ENCODE measurements at regions not wholly inside any gene's neighbourhood (a gene's known extent, or its start where the extent isn't known, plus 50 kb on each side); places are given as distances from the start of the nearest gene placed in this dataset.
A peak's percentile ranks its signal among the peaks of the same experiment; 100 is the strongest.
"Not testable (repeated sequence)": the region's sequence is repeated elsewhere in the genome, so short reads cannot be mapped to it uniquely, and the experiment has no call there.

DNA sequence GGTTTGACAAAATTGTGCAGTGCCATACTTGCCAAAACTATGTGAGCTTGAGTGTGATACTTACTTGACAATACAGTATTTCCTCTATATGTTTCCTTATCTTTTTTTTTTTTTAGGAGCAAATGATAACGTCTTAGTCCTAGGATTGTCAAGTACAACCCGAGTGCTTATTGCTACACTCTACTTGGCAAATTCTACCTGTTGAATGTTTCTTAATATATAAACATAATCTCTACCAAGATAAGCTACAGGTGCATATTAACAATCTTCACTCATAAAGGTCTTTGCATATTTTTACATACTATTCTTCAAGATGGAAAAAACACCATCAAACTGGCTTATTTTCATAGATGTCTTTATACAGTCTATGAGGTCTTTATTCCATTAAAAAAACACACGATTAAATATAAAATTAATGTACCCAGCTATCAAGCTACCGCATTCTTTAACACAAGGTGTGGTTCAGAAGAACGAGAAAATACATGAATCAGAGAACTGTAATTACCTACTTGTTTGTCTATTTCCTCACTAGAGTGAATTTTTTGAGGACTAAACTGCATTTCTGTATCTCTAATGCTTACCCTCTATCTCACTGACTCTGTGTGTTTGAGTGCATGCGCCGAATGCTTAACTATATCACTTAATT, 76.1 kb upstream of the PDSS1 start:
- no peak for DNase-seq (ENCODE audit: low read depth in 2 of 2)

- peak in 1 of 2 experiments; percentile 31 for DNase-seq (ENCODE audit: low read depth in 2 of 2)
Observed at GRCh38 chr10:26621889-26622711, 75.4 kb upstream of the PDSS1 start.

DNA sequence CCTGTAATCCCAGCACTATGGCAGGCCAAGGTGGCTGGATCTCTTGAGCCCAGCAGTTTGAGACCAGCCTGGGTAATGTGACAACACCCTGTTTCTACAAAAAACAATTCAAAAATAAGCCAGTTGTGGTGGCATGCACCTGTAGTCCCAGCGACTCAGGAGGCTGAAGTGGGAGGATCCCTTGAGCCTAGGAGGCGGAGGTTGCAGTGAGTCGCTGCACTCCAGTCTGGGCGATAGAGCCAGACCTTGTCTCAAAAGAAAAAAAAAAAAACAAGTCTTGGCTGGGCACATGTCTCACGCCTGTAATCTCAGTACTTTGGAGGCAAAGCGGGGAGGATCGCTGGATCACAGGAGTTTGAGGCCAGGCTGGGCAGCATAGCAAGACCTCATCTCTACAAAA, 74.6 kb upstream of the PDSS1 start:
- DNase-seq (ENCODE audit: low read depth in 2 of 2) = no peak

DNA sequence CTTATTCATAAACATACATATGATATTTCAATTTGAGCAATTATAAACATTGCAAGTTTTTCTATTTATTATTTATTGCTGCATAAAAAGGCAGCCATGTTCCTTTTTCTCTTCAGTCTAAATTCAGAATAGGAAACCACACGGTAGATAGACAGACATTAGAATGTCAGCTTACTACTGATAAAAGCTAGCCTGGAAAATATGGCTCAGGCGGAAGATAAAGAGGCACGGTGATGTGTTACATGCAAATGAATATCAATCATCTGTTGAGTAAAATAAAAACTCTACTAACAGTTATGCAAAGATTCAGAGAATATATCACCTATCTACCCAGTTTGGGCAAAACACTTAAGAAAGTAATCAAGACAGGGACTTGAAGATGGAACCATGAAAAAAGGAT, 73.5 kb upstream of the PDSS1 start:
- DNase-seq (ENCODE audit: low read depth in 2 of 2) = no peak

DNA sequence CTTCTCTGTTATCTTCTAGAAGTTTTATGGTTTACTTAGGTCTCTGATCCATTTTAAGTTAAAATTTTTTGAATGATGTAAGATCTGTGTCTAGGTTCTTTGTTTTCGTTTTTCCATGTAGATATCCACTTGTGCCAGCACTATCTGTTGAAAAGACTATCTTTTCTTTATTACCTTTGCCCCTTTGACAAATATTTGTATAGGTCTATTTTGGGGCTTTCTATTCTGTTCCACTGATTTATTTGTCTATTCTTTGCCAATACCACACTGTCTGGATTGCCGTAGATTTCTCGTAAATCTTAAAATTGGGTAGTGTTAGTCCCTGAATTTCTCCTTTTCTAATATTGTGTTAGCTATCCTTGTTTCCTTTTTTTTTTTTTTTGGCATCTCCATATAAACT, 71.4 kb upstream of the PDSS1 start:
- no peak for DNase-seq (ENCODE audit: low read depth in 2 of 2)

- DNase-seq (ENCODE audit: low read depth in 2 of 2) = no peak
Observed at GRCh38 chr10:26627324-26627723, 70.2 kb upstream of the PDSS1 start.

- DNase-seq (ENCODE audit: low read depth in 2 of 2) = no peak
Observed at GRCh38 chr10:26628395-26628794, 69.1 kb upstream of the PDSS1 start.

- DNase-seq (ENCODE audit: low read depth in 2 of 2) = not testable (repeated sequence)
Observed at GRCh38 chr10:26632171-26632570, 65.3 kb upstream of the PDSS1 start.

DNA sequence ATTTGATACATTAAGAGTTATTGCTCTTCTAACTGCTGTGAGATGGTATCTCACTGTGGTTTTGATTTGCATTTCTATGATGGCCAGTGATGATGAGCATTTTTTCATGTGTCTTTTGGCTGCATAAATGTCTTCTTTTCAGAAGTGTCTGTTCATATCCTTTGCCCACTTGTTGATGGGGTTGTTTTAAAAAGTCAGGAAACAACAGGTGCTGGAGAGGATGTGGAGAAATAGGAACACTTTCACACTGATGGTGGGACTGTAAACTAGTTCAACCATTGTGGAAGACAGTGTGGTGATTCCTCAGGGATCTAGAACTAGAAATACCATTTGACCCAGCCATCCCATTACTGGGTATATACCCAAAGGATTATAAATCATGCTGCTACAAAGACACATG, 63.4 kb upstream of the PDSS1 start:
- DNase-seq (ENCODE audit: low read depth in 2 of 2) = not testable (repeated sequence)

GRCh38 chr10:26637521-26638275, 59.8 kb upstream of the PDSS1 start:
- no peak for DNase-seq (ENCODE audit: low read depth in 2 of 2)

- DNase-seq (ENCODE audit: low read depth in 2 of 2) = no peak
Observed at GRCh38 chr10:26640391-26640790, 57.1 kb upstream of the PDSS1 start.

DNA sequence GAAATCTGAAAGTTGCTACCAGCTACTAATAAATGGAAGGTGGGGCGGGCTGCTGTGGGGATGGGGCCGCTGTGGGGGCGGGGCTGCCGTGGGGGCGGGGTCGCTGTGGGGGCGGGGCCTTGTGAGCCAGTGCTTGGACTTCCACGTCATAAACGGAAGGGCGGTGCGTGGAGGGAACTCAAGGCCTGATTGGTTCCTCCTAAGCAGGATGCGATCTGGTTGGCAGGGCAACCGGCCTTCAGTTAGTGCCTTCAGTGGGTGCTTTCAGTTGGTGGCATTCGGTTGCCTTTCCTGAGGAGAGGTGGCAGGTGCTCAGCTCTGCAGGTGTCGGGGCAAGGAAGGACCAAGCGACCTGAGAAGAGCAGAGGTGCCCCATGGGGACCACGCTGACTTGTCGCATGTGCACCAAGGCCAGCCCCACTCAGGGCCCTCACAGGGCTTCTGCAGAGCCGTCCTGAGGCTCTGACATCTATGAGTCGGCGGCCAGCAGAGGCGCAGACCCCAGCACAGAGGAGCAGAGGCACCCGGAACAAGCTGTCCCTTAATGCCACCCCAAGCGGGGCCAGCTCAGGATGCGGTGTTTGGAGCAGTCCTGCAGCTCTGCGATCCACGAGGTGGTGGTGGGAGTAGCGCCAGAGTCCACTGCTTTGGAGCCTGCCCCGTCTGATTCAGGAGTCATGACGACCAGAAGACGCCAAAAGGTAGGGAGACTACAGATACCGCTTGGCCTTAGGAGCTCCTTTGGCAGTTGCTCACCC, 54.4 kb upstream of the PDSS1 start:
- DNase-seq (ENCODE audit: low read depth in 2 of 2) = no peak

GRCh38 chr10:26647602-26648244, 49.8 kb upstream of the PDSS1 start:
- DNase-seq (ENCODE audit: low read depth in 2 of 2) = no peak

Data from stimulated activated CD4-positive, alpha-beta T cell treated with anti-CD3 and anti-CD28 coated beads, Interleukin-12 subunit alpha, Interleukin-12 subunit beta, amount 100 ng/mL, for 24 hours (primary cell).